GM18508 (cell line): ENCODE measurements at regions not wholly inside any gene's neighbourhood (a gene's known extent, or its start where the extent isn't known, plus 50 kb on each side); places are given as distances from the start of the nearest gene placed in this dataset.
"Not testable (repeated sequence)": the region's sequence is repeated elsewhere in the genome, so short reads cannot be mapped to it uniquely, and the experiment has no call there.

Experiments
- ATAC-seq: cut with Tn5 transposase; IDR thresholded peaks from one replicate; pipeline ENCODE4 v1.9.1; 2021; ENCODE audit warnings: moderate number of reproducible peaks; ENCODE audit not compliant: insufficient read depth, unreplicated experiment

DNA sequence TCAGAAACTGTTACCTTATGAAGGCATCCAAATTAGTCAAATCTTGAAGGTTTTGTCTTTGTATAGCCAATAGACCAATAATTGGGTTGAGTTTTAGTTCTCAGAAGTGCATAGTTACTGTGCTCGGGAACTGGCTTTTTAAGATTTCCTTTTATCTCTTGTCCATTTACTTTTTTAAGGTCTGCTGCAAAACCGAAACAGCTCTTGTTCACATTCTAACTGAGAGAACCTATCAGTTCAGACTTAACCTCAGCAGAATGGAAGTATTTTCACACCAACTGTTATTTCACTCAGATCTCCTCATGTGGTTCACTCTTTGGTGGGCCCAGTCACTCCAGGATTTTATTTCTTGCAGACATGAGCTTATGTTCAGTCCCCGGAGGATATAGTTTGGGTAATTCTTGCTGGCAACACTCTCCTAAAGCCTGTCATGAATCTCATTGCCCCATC lies 55.5 kb downstream of the TPBG start:
- no peak for ATAC-seq

DNA sequence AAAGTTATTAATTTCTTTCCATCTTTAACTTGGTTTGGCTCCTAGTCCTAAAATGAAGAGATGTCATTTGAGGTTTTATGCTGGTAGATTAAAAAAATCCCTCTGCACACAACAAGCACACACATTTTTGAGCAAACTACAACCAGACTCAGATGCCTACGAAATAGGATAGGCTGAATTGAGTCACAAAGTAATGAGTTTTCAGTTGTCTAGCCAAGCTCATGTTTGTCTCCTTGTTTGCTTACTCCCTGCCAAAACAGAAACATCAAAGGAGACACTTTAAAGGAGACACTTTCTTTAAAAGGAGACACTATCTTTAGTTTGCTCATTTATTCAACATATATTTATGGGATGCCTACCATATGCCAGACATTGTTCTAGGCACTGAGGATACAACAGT lies 56.2 kb downstream of the TPBG start:
- no peak for ATAC-seq

DNA sequence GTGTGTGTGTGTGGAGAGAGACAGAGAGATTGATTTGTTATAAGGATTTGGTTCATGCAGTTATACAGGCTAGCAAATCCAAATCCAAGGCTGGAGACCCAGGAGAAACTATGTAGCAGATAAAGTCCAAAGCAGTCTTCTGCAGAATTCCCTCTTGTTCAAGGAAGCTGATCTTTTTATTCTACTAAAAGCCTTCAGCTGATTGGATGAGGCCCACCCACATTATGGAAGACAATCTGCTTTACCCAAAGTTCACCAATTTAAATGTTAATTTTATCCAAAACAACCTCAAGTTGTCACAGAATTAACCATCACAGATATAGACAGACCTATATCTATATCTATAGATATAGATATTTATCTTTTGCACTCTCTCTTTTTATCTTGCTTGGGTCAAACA lies 67.0 kb downstream of the TPBG start:
- no peak for ATAC-seq

DNA sequence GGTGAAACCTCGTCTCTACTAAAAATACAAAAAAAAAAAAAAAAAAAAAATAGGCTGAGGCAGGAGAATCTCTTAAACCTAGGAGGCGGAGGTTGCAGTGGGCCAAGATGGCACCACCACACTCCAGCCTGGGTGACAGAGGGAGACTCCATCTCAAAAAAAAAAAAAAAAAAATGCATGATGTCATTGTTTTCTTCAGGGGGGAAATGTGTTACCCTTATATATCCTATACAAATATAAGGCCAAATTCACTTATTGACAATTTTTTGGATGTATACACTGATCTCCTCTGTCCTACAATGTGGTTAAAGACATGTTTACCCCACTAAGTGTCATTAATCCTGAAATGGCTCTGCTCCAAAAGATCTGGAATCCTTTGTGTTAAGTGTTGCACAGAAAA lies 73.1 kb downstream of the TPBG start:
- no peak for ATAC-seq

DNA sequence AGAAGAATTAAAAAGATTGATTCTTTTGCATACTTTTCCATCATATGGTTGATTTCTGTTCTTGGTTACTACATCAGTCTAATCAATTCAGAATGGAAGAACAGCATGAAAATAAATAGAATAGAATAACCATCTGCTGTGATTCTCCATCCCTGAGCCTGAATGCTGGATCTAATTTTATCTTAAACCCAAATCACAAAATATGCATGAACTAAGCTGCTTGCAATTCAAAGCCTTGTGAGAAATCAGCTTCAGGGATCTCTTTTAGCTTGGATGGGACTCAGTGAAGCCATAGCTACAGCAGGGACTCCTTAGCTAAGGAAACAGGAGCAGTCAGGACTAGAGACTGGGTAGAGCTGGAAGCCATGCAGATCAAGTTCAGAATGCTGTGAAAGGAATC lies 74.1 kb downstream of the TPBG start:
- no peak for ATAC-seq

DNA sequence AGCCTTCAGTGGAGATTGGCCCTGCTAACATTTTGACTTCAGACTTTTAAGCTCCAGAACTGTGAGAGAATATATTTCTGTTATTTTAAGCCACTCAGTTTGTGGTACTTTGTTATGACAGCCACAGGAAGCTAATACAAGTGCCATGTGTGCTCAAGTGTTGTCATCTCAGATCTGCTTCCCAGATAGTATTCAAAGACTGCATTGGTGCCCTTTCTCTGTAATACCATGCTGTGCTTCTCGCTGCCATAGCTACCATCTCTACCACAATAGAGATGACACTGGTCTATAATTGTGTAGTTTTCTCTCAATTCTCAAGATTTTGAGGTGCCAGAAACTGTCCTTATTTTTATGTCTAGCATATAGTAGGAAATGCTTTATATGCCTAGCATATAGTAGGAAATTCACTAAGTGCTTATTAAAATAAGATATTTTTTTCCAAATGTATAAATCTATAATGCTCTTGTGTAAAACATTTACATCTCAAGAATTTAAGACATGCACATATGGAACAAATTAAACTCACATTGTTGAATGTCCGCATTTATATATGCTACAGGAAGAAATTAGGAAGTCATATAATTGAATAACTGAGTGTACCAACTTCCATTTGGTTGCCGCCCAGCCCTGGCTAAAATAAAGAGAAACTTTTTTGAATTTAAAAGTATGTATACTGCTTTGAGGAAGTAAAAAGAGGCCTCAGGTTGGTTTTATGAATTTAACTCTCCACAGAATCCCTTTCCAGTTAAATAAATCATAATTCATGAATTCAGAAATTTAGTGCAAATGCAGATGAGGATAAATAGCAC lies 77.6 kb downstream of the TPBG start:
- no peak for ATAC-seq

DNA sequence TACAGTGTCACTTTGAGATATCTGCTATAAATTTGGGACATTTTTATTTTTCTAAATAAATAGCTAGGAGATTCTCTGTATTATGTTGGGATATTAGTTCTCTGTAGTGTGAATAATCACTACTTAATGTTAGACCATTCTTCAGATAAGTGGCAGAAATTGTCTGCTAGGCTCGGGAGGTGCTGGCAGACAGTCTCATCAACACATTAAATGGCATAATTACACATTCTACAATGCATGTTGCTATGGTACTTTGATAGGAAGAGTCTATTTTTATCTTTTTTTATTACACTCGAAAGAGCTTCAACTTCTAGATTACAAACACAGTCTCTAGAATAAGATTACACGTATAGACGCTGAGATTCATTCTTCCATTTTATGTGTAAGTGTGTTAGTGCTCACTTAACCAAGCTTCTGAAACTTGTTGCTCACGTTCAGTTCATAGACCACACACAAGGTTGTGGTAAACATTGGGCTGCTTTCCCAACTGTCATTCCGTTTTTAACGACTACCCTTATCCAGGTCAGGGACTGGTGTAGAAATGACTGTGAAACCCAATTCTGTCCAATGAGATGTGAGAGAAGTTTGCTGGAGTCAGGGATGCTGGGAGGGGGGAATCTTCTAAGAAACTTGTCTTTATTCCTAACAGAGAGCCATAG lies 78.6 kb downstream of the TPBG start:
- ATAC-seq: no peak

DNA sequence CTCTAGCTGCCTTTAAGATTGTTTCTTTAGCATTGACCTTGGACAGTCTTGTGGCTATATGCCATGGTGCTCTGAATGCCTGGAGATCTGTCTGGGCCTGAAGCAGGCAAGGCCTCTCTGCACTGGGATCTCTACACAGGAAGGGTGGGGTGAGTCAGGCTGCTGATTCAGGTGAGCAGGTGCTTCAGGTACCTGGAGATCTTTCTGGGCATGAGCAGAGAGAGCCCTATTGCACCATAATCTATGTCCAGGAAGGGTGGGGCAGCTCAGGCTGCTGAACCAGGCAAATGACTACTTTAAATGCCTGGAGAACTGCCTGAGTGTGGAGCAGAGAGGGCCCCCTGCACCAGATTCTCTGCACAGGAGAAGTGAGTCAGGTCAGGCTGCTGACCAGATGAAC lies 94.5 kb downstream of the TPBG start:
- no peak for ATAC-seq

DNA sequence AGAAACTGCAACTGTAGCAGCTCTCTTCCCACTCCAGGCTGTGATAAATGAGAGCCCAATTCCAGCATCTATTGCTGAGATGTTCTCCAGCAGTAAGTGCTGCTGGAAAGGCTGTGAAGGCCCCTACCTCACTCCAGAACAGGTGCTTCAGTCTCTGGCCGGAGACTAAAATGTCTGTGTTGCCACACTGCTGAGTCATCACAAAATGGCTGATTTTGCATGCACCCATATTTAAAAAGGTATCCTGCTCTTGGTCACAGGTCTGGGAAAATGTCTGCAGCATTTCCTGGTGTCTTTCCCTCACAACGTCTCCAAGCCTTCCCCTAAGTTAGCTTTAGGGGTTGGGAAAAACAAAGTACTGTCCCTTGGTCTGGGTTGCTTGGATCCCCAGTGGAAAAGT lies 95.1 kb downstream of the TPBG start:
- ATAC-seq: no peak

DNA sequence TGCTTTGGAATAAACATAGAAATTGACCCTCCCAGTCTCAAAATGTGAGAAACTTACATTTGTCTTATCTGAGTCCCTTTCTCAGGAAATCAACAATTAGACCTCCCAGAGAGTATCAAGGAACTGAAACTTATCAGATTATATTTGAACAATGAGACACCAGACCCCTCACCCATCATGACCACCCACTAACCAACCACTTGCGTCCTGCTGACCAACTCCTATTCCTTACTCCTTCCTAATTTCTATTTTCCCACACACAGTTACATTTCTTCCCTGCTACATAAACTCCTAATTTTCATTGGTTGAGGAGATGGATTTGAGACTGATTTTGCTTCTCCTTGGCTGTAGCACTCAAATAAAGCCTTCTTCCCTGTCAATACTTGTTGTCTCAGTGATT lies 97.9 kb downstream of the TPBG start:
- no peak for ATAC-seq

DNA sequence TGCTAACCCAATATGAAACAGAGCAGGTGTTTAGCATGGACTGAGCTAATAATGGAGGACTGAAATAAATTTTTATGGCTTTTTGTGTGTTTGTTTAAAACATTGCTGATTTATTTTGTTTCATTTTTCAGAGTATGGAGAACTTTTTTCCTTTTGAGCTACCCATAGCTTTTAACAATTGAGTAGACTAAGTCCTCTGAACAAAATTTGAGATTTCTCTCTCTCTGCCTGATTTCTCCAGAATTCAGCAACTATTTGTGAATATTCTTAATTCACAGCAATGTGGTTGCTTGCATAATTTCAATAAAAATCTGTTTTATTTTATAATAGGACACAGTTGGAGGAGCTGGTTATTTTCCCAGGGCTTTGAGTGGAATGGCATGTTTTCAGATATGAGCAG lies 103.7 kb downstream of the TPBG start:
- ATAC-seq: no peak

DNA sequence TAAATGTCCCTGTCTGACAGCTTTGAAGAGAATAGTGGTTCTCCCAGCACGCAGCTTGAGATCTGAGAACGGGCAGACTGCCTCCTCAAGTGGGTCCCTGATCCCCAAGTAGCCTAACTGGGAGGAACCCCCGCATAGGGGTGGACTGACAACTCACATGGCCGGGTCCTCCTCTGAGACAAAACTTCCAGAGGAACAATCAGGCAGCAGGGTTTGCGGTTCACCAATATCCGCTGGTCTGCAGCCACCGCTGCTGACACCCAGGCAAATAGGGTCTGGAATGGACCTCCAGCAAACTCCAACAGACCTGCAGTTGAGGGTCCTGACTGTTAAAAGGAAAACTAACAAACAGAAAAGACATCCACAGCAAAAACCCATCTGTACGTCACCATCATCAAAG lies 106.5 kb downstream of the TPBG start:
- not testable (repeated sequence) for ATAC-seq

DNA sequence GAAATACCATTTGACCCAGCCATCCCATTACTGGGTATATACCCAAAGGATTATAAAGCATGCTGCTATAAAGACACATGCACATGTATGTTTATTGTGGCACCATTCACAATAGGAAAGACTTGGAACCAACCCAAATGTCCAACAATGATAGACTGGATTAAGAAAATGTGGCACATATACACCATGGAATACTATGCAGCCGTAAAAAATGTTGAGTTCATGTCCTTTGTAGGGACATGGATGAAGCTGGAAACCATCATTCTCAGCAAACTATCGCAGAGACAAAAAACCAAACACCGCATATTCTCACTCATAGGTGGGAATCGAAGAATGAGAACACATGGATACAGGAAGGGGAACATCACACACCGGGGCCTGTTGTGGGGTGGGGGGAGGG lies 111.5 kb downstream of the TPBG start:
- not testable (repeated sequence) for ATAC-seq

DNA sequence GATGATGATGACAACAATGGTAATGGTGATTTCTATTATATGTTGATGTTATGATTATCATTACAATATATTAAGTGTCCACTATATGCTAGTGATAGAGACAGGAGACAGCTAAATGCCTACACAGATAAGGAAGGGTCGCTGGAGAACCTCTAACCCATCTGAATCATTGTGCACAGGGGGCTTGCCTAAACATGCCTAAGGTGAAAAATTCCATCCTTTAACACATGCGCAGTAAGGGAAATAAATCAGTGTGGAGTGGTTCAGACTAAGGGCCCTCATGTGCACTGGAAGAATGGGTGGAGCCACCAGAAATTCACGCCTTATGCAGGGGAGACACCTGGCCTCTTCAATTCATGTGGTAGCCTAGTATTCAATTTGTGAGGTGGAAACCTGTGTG lies 120.4 kb downstream of the TPBG start:
- no peak for ATAC-seq

DNA sequence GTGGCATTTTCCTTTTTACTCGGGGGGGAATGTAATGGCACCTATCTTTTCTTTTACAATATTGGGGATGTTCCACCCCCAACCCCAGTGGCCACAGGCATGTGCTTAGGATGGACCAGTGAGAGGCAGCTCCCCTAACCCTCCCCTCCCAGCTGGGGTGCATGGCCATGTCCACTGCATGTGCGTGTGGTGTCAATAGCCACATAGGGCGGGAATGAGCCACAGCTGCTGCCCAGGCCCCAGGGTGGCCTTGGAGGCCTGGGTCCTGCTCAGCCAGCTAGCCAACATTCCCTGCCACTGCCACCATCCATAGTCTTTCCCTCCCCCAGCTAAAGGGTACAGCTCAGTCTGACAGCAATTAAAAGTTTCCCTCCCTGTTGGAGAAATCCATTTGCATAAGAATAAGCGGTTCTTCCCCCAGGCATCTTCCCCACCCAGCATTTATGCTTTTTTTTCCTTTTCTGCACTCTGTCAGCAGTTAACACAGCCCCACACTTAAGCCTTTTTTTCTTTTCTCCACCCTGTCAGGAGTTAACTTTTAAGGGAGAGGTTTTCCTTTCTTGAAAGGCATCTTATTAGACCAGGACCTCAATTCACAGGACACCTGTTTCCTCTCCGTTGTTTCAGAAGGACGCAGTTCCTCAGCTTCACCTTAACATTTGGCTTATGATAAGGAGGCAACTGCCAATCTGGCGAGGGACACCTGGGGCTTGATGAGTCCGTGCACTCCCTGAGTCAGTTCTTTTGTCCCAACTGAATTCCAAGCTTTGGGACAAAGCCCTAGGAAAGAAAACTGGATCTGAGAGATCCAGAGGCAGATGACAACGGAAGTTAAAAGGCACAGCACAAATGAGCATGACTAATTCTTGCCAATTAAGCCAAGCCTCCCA lies 121.4 kb downstream of the TPBG start:
- no peak for ATAC-seq

DNA sequence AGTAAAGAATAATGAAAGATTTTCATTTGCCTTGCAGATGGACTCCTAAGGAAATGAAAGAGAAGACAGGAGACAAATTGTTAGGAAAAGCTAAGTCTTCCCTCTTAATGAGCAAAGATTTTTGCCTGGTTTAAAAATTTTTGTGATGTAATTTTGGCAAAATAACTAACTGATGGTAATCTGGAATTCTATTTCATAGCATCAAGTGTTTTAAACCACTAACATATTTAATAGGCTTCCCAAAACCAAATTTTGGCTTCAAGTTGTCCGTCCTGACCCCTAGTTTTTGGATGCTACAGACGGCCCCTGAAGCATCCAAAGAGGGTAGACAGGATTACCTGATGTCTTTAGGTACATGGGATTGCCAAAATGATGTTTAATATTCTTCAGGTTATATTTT lies 124.3 kb downstream of the TPBG start:
- no peak for ATAC-seq

DNA sequence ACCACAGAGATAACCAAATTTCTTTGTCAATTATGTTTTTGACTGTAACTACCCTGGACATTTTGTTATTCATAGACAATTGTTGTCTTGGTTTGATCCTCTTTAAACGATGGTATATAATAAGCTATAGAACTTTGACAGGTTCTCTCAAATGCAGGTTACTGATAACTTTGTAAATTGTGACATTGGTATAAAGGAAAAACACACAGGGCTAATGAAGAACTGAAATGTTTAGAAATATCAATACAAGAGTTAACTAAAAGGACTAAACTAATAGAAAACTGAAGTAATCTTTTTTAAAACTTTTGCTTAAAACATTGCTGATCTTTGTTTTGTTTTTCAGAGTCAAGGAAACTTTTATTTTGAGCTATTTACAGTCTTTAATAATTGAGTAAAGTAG lies 124.8 kb downstream of the TPBG start:
- no peak for ATAC-seq

DNA sequence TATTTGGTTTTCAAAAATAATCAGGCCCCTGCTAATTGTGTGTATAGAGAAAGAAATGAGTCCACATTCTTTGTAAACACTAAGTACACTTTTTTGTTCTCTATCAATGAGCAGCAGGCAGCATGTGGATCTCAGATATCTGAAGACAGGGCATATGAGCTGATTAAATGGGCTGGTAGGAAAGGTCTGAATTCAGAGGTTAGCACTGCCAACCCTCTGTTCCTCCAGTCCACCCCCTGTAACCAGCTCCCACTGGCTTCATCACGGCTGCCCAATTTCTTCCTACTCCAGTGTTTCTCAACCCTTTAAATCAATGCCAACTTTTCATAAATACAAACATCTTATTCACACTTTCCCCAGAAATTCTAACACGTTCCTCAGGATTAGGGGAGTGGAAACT lies 128.5 kb downstream of the TPBG start:
- no peak for ATAC-seq

DNA sequence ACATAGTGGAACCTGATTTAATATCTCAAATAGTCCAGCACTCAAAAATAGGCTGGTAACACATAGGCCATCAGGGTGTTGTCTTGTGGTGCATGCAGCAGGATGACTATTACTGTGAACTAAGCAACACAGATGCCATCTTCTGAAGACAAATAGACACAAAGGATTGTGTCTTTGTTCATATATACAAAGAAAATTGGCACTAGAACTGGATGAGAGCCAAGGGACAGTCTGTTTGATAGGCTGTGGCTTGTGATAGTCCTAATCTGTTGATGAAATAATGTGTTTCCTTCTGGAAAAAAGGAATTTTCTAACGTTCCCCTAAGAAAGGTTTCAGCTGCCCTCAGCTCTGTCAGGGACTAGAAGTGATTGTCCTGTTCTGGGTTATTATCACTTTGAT lies 129.8 kb downstream of the TPBG start:
- ATAC-seq: no peak

DNA sequence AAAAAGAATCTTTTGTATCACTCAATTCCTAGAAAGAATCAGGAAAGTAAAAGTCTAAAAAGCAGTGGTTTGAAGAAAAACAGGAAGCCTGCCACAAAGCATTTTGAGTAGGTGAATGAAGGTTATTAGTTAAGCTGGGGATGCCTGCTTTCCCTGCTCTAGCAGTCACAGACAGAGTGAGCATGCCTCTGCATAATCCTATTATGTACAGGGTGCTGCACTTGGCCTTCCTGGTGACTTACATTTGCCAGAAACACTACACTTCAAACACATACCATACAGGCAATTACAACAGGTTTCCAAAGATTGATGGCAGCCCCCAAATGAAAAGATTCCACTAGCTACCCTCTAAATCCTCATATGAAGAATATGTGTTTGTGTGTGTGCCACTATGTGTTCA lies 130.8 kb downstream of the TPBG start:
- ATAC-seq: no peak

DNA sequence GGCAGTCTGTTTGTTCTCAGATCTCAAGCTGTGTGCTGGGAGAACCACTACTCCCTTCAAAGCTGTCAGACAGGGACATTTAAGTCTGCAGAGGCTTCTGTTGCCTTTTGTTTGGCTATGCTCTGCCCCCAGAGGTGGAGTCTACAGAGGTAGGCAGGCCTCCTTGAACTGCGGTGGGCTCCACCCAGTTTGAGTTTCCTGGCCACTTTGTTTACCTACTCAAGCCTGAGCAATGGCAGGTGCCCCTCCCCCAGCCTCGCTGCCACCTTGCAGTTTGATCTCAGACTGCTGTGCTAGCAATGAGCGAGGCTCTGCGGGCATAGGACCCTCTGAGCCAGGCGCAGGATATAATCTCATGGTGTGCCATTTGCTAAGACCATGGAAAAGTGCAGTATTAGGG lies 138.3 kb downstream of the TPBG start:
- ATAC-seq: not testable (repeated sequence)
